CD4-positive, CD25-positive, alpha-beta regulatory T cell (primary cell): ENCODE measurements at regions not wholly inside any gene's neighbourhood (a gene's known extent, or its start where the extent isn't known, plus 50 kb on each side); places are given as distances from the start of the nearest gene placed in this dataset.

Source experiments
- ATAC-seq, 2 donors: fragments of 150-1000 bp; cut with Tn5 transposase; one replicate each; pipeline ENCODE4 v1.10.0; 2021; ENCODE audit warnings: low read depth in 2 of 2, moderate number of reproducible peaks in 2 of 2, moderate library complexity in 1 of 2
- DNase-seq, 3 donors: peaks; one replicate each; pipeline versions ENCODE4 v3.0.0 to v3.0.0-alpha.2; 2012 to 2022; ENCODE audit warnings: mixed read lengths in 1 of 3
- H3K27ac ChIP-seq: one replicate; pipeline ENCODE4 v1.7.0; 2013; ENCODE audit warnings: mild to moderate bottlenecking, low read length; ENCODE audit not compliant: insufficient read depth, poor library complexity, severe bottlenecking
- H3K27me3 ChIP-seq: one replicate; pipeline ENCODE4 v1.7.0; 2013; ENCODE audit warnings: low read length; ENCODE audit not compliant: control insufficient read depth, insufficient read depth
- H3K36me3 ChIP-seq: one replicate; pipeline ENCODE4 v1.7.0; 2013; ENCODE audit warnings: mild to moderate bottlenecking, low read length, moderate library complexity; ENCODE audit not compliant: control insufficient read depth, insufficient read depth
- H3K4me1 ChIP-seq: 2 replicates; pipeline ENCODE4 v1.7.0; 2013; ENCODE audit warnings: mild to moderate bottlenecking, low read length; ENCODE audit not compliant: insufficient read depth, control insufficient read depth, poor library complexity, severe bottlenecking
- H3K4me3 ChIP-seq: one replicate; pipeline ENCODE4 v1.7.0; 2013; ENCODE audit warnings: low read depth, mild to moderate bottlenecking, low read length, moderate library complexity
- H3K9me3 ChIP-seq, 2 experiments: 1 replicate in 1 of 2; 2 replicates in 1 of 2; pipeline ENCODE4 v1.7.0; 2013; ENCODE audit warnings: low read length in 2 of 2, mild to moderate bottlenecking in 1 of 2, moderate library complexity in 1 of 2; ENCODE audit not compliant: control insufficient read depth in 2 of 2
- H3K27ac Mint-ChIP-seq, 3 donors: one replicate each; pipeline ENCODE4 v1.8.0; 2020 to 2022; ENCODE audit warnings: mild to moderate bottlenecking in 3 of 3, mixed read lengths in 3 of 3, moderate library complexity in 2 of 3
- H3K27me3 Mint-ChIP-seq: one replicate; pipeline ENCODE4 v1.8.0; 2022; ENCODE audit warnings: mild to moderate bottlenecking, mixed read lengths
- H3K36me3 Mint-ChIP-seq: one replicate; pipeline ENCODE4 v1.8.0; 2020; ENCODE audit warnings: mixed read lengths
- H3K4me1 Mint-ChIP-seq, 4 donors: one replicate each; pipeline ENCODE4 v1.8.0; 2020 to 2022; ENCODE audit warnings: mixed read lengths in 4 of 4, mild to moderate bottlenecking in 1 of 4
- H3K4me3 Mint-ChIP-seq, 4 donors: one replicate each; pipeline ENCODE4 v1.8.0; 2020 to 2022; ENCODE audit warnings: mild to moderate bottlenecking in 4 of 4, mixed read lengths in 4 of 4, moderate library complexity in 3 of 4
- H3K9me3 Mint-ChIP-seq, 7 donors: one replicate each; pipeline ENCODE4 v1.8.0; 2020 to 2022; ENCODE audit warnings: mixed read lengths in 7 of 7, mild to moderate bottlenecking in 3 of 7, moderate library complexity in 2 of 7

DNA sequence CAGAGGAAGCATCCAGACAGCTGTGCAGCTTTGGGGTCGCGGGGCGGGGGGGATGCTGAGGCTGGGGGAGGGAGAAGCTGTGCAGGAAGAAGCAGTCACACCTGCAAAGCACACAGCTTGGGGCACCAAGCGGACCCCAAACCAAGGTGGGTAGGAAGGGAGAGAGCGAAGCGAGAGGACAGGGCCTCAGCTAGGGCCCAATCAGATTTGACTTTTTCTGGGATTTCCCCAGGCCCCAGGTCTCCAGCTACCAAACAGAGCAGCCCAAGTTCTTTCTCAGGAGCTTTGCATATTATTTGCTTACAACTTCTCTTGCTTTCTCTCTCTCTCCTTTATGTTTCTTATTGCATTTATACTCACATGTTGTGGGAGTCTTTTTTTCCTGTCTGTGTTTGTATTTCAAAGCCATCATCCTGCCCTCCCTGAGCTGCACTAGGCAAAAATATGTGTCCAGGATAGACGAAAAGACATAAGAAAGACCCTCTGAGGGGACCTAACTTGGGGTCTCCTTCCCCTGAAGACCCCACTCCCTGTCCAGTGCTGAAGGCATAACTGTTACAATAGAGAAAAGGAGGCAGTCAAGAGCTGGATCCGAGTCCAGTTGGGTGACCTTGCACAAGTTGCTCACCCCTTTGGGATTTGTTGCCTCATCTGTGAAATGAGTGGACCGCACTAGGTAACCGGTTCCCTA, 50.6 kb upstream of the SMNDC1 start:
- Histone ChIP-seq H3K9me3 (no peaks in the 10 kb centered on the region), H3K36me3 (no peaks in the 10 kb centered on the region), H3K4me1 (peaks cover 46% of the 10 kb centered on the region), H3K27ac (peak overlapping the region; percentile 70), H3K4me3 (peak overlapping the region; percentile 81), H3K27me3 (no peaks in the 10 kb centered on the region)
- no peak for ATAC-seq
- Mint-ChIP-seq H3K9me3 (no peaks in the 10 kb centered on the region), H3K27me3 (peaks cover 6% of the 10 kb centered on the region), H3K27ac (peak overlapping the region; percentile 79 to 99 (median 95)), H3K4me3 (peak overlapping the region; percentile 70 to 92 (median 80)), H3K36me3 (no peaks in the 10 kb centered on the region), H3K4me1 (peaks cover 14 to 56% (median 41%) of the 10 kb centered on the region in 4 donors)
- DNase-seq = peak in 1 of 3 donors; percentile 18

DNA sequence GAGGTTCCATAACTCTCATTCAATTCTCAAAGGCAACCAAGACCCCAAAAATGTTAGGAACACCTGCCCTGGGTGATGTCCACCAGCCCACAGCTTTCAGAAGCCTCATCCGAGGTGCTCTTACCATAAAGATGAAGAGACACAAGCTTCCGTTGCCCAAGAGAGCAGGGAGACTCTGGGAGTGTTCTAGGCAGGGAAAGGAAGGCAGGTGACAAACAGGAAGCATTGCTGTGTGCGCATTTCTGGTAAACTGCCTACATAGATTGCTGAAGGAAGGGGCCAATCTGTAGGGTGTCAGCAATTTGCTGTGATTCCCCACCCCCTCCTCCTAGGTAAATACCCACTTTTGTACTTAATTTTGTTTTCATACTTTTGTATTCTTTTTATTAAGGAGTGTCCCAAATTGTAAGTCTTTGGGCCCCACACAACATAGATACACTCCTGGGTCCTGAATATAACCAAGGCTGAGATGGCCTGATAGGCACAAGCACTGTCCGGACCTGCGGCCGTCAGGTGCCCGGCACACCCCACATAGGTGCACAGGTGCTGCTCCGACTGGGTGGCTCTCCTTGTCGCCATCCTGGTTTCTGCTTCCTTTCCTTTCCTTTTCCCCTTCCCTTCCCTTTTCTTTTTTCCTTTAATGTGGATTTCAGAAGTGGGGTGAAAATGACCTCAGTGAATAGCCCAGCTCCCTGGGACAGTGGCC, 51.4 kb upstream of the SMNDC1 start:
- Mint-ChIP-seq H3K27me3 (peaks cover 6% of the 10 kb centered on the region), H3K9me3 (no peaks in the 10 kb centered on the region), H3K4me3 (peak overlapping the region; percentile 76 to 94 (median 88)), H3K36me3 (no peaks in the 10 kb centered on the region), H3K4me1 (peaks cover 14 to 56% (median 41%) of the 10 kb centered on the region in 4 donors), H3K27ac (peak overlapping the region; percentile 95 to 99 (median 97))
- Histone ChIP-seq H3K27ac (peak overlapping the region; percentile 70), H3K9me3 (no peaks in the 10 kb centered on the region), H3K36me3 (no peaks in the 10 kb centered on the region), H3K4me3 (peak overlapping the region; percentile 81), H3K27me3 (no peaks in the 10 kb centered on the region), H3K4me1 (peaks cover 46% of the 10 kb centered on the region)
- peak in 2 of 3 donors; percentile 51 to 62 for DNase-seq
- peak; percentile 19 to 23 for ATAC-seq

DNA sequence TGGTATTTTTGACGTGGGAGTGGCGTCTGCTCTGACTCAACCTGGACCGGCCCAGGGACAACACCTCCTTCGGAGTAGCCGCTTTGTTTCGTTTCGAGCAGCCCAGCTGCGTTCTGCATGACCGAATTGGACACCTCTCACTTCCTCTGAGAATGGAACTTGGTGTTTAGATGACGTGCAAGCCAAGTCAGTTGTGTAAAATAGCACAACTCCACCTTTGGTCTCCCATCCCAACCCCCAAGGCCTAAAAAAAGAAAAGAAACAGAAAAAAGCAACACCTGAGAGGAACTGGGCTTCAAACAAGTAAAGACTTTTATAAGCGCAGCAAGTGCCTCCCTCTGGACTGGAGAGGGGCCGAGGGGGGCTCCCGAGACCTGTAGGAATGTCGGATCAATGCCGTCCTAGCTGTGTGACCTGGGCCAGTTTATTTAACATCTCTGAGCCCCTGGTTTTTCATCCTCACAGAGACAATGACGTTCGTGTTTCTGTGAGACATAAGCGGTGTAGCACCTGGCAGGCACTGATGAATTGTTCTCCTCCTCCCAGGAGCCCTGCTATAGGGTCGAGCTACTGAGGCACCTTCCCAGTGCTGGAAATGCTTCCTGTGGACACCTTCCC, 52.0 kb upstream of the SMNDC1 start:
- Mint-ChIP-seq H3K4me3 (peak overlapping the region; percentile 76 to 94 (median 88)), H3K4me1 (peaks cover 14 to 56% (median 42%) of the 10 kb centered on the region in 4 donors), H3K9me3 (peaks cover 0 to under 1% (median 0%) of the 10 kb centered on the region in 7 donors), H3K36me3 (no peaks in the 10 kb centered on the region), H3K27me3 (peaks cover under 1% of the 10 kb centered on the region), H3K27ac (peak overlapping the region; percentile 95 to 99 (median 97))
- peak overlapping the region; percentile 81 for H3K4me3 ChIP-seq
- peaks cover 46% of the 10 kb centered on the region for H3K4me1 ChIP-seq
- H3K27ac ChIP-seq = peak overlapping the region; percentile 70
- peak; percentile 47 to 89 (median 77) for DNase-seq
- no peaks in the 10 kb centered on the region for H3K9me3 ChIP-seq
- no peaks in the 10 kb centered on the region for H3K27me3 ChIP-seq
- H3K36me3 ChIP-seq = no peaks in the 10 kb centered on the region
- peak; percentile 59 to 68 for ATAC-seq

DNA sequence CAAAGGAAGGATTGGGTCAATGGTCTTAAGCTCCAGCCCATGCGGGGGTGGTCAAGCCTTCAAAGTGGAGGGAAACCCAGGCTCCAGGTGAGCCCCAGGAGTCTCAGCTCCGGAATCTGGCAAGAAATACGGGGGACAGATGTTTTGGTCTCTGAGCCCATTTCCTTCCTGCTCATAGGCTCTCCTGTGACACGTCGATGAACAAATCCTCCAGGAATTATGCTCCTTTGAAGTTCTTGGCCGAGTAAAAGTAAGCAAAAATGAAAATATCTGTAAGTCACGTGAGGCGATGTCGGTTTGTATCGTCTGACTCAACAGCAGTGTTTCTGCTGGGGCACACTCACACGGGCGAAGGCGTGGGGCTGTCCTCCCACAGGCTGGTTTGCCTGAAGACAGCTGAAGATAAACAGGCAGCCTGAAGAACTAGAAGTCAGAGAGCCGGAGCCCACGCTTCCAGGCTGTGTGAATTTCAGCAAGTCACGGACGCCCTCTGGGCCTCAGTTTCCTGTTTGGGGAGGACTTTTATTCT, 52.6 kb upstream of the SMNDC1 start:
- peaks cover 46% of the 10 kb centered on the region for H3K4me1 ChIP-seq
- no peaks in the 10 kb centered on the region for H3K9me3 ChIP-seq
- Mint-ChIP-seq H3K36me3 (no peaks in the 10 kb centered on the region), H3K27ac (peak overlapping the region; percentile 95 to 99 (median 97)), H3K4me3 (peak overlapping the region; percentile 76 to 94 (median 88)), H3K4me1 (peaks cover 14 to 61% (median 45%) of the 10 kb centered on the region in 4 donors), H3K9me3 (peaks cover 0 to 3% (median 0%) of the 10 kb centered on the region in 7 donors), H3K27me3 (no peaks in the 10 kb centered on the region)
- no peaks in the 10 kb centered on the region for H3K36me3 ChIP-seq
- DNase-seq (peak; percentile 14 to 78 (median 27)), ATAC-seq (peak; percentile 48 to 62)
- no peaks in the 10 kb centered on the region for H3K27me3 ChIP-seq
- H3K27ac ChIP-seq = peak overlapping the region; percentile 70
- peak overlapping the region; percentile 81 for H3K4me3 ChIP-seq

DNA sequence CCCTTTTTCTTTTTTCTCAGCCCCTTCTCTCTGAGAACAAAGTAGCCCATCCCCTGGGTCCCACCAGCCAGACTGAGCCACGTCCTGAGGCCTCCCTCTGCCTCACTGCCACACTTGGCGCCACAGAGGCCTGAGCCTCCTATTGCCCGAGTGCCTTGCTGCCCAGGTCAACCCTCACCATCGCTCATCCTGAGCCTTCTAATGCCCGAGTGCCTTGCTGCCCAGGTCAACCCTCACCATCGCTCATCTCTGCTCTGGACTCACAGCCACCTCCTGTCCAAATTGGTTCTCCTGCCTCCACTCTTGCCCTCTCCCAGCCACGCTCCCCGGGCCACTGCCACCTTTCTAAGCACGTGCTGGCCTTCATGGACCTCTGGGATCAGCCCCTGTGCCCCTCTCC, 53.2 kb upstream of the SMNDC1 start:
- Mint-ChIP-seq H3K36me3 (no peaks in the 10 kb centered on the region), H3K4me3 (peak overlapping the region; percentile 76 to 92 (median 87)), H3K4me1 (peaks cover 14 to 61% (median 45%) of the 10 kb centered on the region in 4 donors), H3K27ac (peak overlapping the region; percentile 95 to 99 (median 97)), H3K9me3 (peaks cover 0 to 3% (median 0%) of the 10 kb centered on the region in 7 donors), H3K27me3 (no peaks in the 10 kb centered on the region)
- DNase-seq (no peak), ATAC-seq (no peak)
- no peak overlapping the region for H3K27ac ChIP-seq
- peaks cover 46% of the 10 kb centered on the region for H3K4me1 ChIP-seq
- H3K4me3 ChIP-seq = peak overlapping the region; percentile 81
- no peaks in the 10 kb centered on the region for H3K36me3 ChIP-seq
- H3K9me3 ChIP-seq = no peaks in the 10 kb centered on the region
- no peaks in the 10 kb centered on the region for H3K27me3 ChIP-seq

DNA sequence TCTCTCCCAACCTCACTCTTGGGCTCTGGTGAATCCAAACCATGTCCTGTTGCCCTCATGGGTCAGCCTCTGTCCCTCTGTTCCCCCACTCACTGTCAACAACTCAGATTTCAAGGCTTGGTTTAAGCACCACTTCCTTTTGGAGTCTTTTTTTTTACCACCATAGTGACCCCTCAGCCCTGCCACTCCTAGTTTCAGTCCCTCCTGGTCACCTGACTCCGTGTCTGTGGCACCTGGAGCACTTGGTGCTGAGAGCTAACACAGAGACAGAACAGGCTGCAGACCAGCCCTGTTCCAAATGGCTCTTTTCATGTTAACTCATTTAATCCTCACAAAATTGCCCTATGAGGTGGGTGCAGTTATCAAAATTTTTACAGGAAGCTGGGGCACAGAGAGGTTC, 53.6 kb upstream of the SMNDC1 start:
- no peaks in the 10 kb centered on the region for H3K36me3 Mint-ChIP-seq
- H3K27me3 Mint-ChIP-seq = no peaks in the 10 kb centered on the region
- peaks cover 0 to 3% (median 0%) of the 10 kb centered on the region in 7 donors for H3K9me3 Mint-ChIP-seq
- Histone ChIP-seq H3K4me3 (no peak overlapping the region), H3K9me3 (no peaks in the 10 kb centered on the region), H3K4me1 (peaks cover 46% of the 10 kb centered on the region), H3K27ac (no peak overlapping the region), H3K27me3 (no peaks in the 10 kb centered on the region), H3K36me3 (no peaks in the 10 kb centered on the region)
- peak overlapping the region; percentile 76 to 92 (median 87) for H3K4me3 Mint-ChIP-seq
- peaks cover 16 to 62% (median 46%) of the 10 kb centered on the region in 4 donors for H3K4me1 Mint-ChIP-seq
- DNase-seq = no peak
- ATAC-seq = no peak
- peak overlapping the region; percentile 32 to 99 (median 95) for H3K27ac Mint-ChIP-seq

DNA sequence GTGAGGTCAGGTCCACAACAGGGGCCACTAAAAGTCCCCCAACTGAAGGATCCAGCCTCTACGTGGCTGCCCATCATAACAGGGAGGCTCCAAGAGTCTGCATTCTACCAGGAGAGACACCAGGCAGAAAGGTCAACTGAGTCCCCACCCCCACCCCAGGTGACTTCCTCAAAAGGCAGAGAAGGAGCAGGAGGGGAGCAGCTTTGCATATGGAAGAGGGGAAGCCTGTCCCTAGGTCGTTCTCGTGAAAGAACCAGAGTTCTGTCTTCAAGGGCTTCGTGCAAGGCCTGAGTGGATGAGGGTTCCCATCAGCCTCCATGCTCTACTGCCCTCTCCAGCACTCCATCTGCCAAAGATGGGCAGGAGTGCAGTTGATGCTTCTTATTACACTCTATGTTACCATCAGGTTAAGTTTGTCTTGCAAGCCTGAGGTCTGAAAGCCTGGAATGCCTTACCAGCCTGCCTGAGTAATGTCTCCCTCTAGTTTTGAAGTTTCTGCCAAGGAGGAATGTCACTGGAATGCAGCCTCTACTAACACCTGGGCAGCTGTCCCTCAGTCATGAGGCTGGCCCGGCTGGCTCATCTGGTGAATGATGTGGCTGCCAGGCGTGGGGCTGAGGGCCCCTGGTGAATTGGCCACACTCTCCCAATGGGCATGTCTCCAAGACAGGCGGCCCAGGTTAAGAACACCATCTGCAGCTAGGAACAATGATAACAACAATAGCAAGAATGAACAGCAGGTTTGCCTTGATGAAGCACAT, 54.3 kb upstream of the SMNDC1 start:
- peak overlapping the region in 2 of 3 donors; percentile 36 to 52 for H3K27ac Mint-ChIP-seq
- no peaks in the 10 kb centered on the region for H3K36me3 ChIP-seq
- no peak overlapping the region for H3K27ac ChIP-seq
- no peaks in the 10 kb centered on the region for H3K27me3 Mint-ChIP-seq
- DNase-seq (no peak), ATAC-seq (no peak)
- no peak overlapping the region for H3K4me3 ChIP-seq
- peaks cover 21 to 62% (median 50%) of the 10 kb centered on the region in 4 donors for H3K4me1 Mint-ChIP-seq
- no peaks in the 10 kb centered on the region for H3K9me3 ChIP-seq
- peak overlapping the region in 3 of 4 donors; percentile 46 to 91 (median 76) for H3K4me3 Mint-ChIP-seq
- no peaks in the 10 kb centered on the region for H3K36me3 Mint-ChIP-seq
- peaks cover 0 to 3% (median 0%) of the 10 kb centered on the region in 7 donors for H3K9me3 Mint-ChIP-seq
- no peaks in the 10 kb centered on the region for H3K27me3 ChIP-seq
- peaks cover 50% of the 10 kb centered on the region for H3K4me1 ChIP-seq
